GM23248 (cell line): ENCODE measurements at regions not wholly inside any gene's neighbourhood (a gene's known extent, or its start where the extent isn't known, plus 50 kb on each side); places are given as distances from the start of the nearest gene placed in this dataset.
A peak's percentile ranks its signal among the peaks of the same experiment; 100 is the strongest.

Experiments used
- DNase-seq: peaks from one replicate; pipeline ENCODE4 v3.0.0-alpha.2; 2015
- H2AFZ ChIP-seq: fragments of 200-600 bp; sonication (generic); 2 replicates; pipeline ENCODE4 v1.6.1; 2016; ENCODE audit warnings: antibody characterized with exemption
- H3F3A ChIP-seq: fragments of 200-600 bp; sonication (generic); 2 replicates; pipeline ENCODE4 v1.6.1; 2016; ENCODE audit warnings: mild to moderate bottlenecking, antibody characterized with exemption, mixed run types; ENCODE audit not compliant: insufficient read depth
- H3K27ac ChIP-seq: fragments of 200-600 bp; sonication (generic); 2 replicates; pipeline ENCODE4 v1.5.1; 2016; ENCODE audit warnings: mild to moderate bottlenecking
- H3K27me3 ChIP-seq: fragments of 200-600 bp; sonication (generic); replicated peaks from 2 replicates; pipeline ENCODE4 v1.6.1; 2016; ENCODE audit warnings: mild to moderate bottlenecking; ENCODE audit not compliant: insufficient read depth
- H3K36me3 ChIP-seq: fragments of 200-600 bp; sonication (generic); 2 replicates; pipeline ENCODE4 v1.6.1; 2016; ENCODE audit warnings: low read depth, mild to moderate bottlenecking
- H3K4me1 ChIP-seq: fragments of 200-600 bp; sonication (generic); 2 replicates; pipeline ENCODE4 v1.6.1; 2016; ENCODE audit warnings: mild to moderate bottlenecking; ENCODE audit not compliant: insufficient read depth
- H3K4me2 ChIP-seq: fragments of 200-600 bp; sonication (generic); one replicate; pipeline ENCODE4 v1.6.1; 2016; ENCODE audit warnings: mild to moderate bottlenecking; ENCODE audit not compliant: unreplicated experiment
- H3K4me3 ChIP-seq: fragments of 200-600 bp; sonication (generic); 2 replicates; pipeline ENCODE4 v1.5.1; 2016; ENCODE audit warnings: mild to moderate bottlenecking
- H3K79me2 ChIP-seq: fragments of 200-600 bp; sonication (generic); 2 replicates; pipeline ENCODE4 v1.6.1; 2016; ENCODE audit warnings: mild to moderate bottlenecking; ENCODE audit not compliant: insufficient read depth
- H3K9ac ChIP-seq: fragments of 200-600 bp; sonication (generic); 2 replicates; pipeline ENCODE4 v1.6.1; 2016; ENCODE audit warnings: mild to moderate bottlenecking
- H3K9me2 ChIP-seq: fragments of 200-600 bp; sonication (generic); 2 replicates; pipeline ENCODE4 v1.6.1; 2016; ENCODE audit warnings: mixed run types, mild to moderate bottlenecking, moderate library complexity; ENCODE audit not compliant: insufficient read depth
- H3K9me3 ChIP-seq: fragments of 200-600 bp; sonication (generic); one replicate; pipeline ENCODE4 v1.6.1; 2017; ENCODE audit warnings: low read depth
- H4K20me1 ChIP-seq: fragments of 200-600 bp; sonication (generic); 2 replicates; pipeline ENCODE4 v1.6.0; 2016; ENCODE audit not compliant: insufficient read depth
- EZH2 ChIP-seq: fragments of 200-600 bp; sonication (generic); IDR thresholded peaks from 2 replicates; pipeline ENCODE4 v1.6.1; 2018; ENCODE audit warnings: antibody characterized with exemption, mild to moderate bottlenecking; ENCODE audit not compliant: insufficient read depth, poor library complexity, severe bottlenecking
- EZH2phosphoT487 ChIP-seq: fragments of 200-600 bp; sonication (generic); IDR thresholded peaks from 2 replicates; pipeline ENCODE4 v1.6.1; 2018; ENCODE audit warnings: antibody characterized with exemption, moderate library complexity, mild to moderate bottlenecking, low read depth; ENCODE audit not compliant: insufficient read depth
- WGBS, 2 experiments: methylation state at CpG; one replicate each; pipeline ENCODE4 v1.1.6; 2015 to 2017; ENCODE audit warnings: low lambda C conversion rate in 2 of 2, low coverage in 1 of 2; ENCODE audit errors: missing lambda C conversion rate in 2 of 2; 5-methylcytosine and 5-hydroxymethylcytosine counted together
- in situ Hi-C: fragments of 300-500 bp; cut with MboI; formaldehyde crosslinking; loops from 2 replicates; pipeline ENCODE4 v1.15.0; 2020

DNA sequence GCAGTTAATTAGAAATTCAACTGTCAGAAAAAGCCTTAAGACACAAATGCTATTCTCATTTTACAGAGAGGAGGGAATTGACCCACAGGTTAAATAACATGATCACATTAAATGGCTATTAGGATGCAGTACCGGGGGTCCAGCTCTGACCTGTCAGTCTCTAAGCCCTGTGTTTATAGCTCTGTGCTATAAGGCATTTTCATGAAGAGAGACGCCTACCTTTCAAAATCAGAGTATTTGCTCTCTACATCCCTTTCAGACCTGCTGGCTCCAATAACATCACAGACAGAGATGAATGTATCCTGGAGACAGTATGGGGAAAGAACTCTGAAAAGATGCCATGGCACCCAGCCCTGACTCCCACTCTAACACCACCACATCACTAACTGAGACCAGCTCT lies 189.9 kb upstream of the PRSS58 start:
- no peaks in the 10 kb centered on the region for H3K36me3 ChIP-seq
- no peaks in the 10 kb centered on the region for H3F3A ChIP-seq
- H3K79me2 ChIP-seq, result no peaks in the 10 kb centered on the region
- 0 out of 2 replicates have a peak, but pooled peaks cover 4% of the 10 kb centered on the region for H3K27me3 ChIP-seq
- no peak for DNase-seq
- no peak overlapping the region for H3K4me3 ChIP-seq
- in situ Hi-C loops, result no loop called here
- TF ChIP-seq EZH2phosphoT487, result no peak
- TF ChIP-seq EZH2, result no peak
- H3K9me2 ChIP-seq, result no peaks in the 10 kb centered on the region
- H3K9ac ChIP-seq, result no peak overlapping the region
- H3K27ac ChIP-seq, result no peak overlapping the region
- H3K4me2 ChIP-seq, result no peak overlapping the region
- 80 to 86% methylated on average over 2 of the region's 2 CpGs for WGBS, 2 experiments
- no peak overlapping the region for H2AFZ ChIP-seq
- H3K9me3 ChIP-seq, result no peaks in the 10 kb centered on the region
- no peaks in the 10 kb centered on the region for H4K20me1 ChIP-seq
- peaks cover 6% of the 10 kb centered on the region; the same call in 1 of the 2 replicates for H3K4me1 ChIP-seq

- Histone ChIP-seq H4K20me1 (no peaks in the 10 kb centered on the region), H3K4me3 (no peak overlapping the region), H3F3A (peaks cover 9% of the 10 kb centered on the region), H3K79me2 (no peaks in the 10 kb centered on the region), H3K9me3 (no peaks in the 10 kb centered on the region), H3K27me3 (0 out of 2 replicates have a peak, but pooled peaks cover 4% of the 10 kb centered on the region), H3K9me2 (no peaks in the 10 kb centered on the region), H3K36me3 (no peaks in the 10 kb centered on the region), H3K4me1 (peaks cover 17% of the 10 kb centered on the region), H3K9ac (no peak overlapping the region), H3K4me2 (no peak overlapping the region), H2AFZ (no peak overlapping the region), H3K27ac (no peak overlapping the region)
- DNase-seq, result no peak
- WGBS, 2 experiments, result 63 to 68% methylated on average over 7 of the region's 7 CpGs
- in situ Hi-C loops, result no loop called here
- no peak for TF ChIP-seq EZH2phosphoT487
- no peak for TF ChIP-seq EZH2
These were observed 187.3 kb upstream of the PRSS58 start for GRCh38 chr7:142445019-142445686.

DNA sequence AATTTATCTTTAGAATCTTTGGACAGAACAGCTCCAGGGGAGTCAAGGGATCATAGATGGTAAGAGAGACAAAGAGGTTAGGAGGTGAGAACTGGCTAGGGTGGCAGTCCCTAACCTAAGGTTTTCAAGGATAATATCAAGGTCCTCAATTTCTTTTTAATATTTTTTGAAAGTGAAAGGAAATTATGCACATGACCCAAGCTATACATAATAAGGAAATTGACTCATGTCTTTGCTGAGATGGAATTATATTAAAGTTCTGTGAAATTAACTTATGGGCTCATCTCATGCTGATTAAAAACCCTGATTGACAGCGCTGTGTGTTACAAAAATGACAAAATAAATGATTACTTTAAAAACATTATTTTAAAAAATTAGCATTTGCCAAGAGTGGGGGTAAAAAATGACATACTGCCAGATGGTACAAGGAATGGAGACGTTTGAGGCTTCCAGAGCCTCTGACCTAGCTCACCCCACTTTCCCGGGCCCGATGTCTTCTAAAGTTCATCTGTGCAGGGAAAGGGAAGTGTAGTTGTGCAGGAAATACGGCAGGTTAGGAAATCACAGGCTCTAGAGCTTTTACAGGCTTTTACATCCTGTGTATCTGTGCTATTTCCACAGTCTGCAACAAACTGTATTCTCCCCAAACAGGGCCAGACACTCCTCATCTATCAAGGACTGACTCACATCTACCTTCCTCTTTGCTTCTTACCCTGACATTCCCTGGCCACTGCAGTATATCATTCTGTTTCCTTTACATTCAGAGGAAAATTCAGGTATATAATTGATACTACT lies 185.6 kb upstream of the PRSS58 start:
- Histone ChIP-seq H3K9ac (no peak overlapping the region), H4K20me1 (no peaks in the 10 kb centered on the region), H3K4me3 (no peak overlapping the region), H3K36me3 (no peaks in the 10 kb centered on the region), H3K27ac (no peak overlapping the region), H3K4me2 (no peak overlapping the region), H3K27me3 (0 out of 2 replicates have a peak, but pooled peaks cover 4% of the 10 kb centered on the region), H3F3A (peaks cover 22% of the 10 kb centered on the region), H3K4me1 (peaks cover 27% of the 10 kb centered on the region), H3K79me2 (no peaks in the 10 kb centered on the region), H3K9me3 (no peaks in the 10 kb centered on the region), H2AFZ (0 out of 2 replicates have a peak overlapping the region, but pooled peaks have one; percentile 21), H3K9me2 (no peaks in the 10 kb centered on the region)
- in situ Hi-C loops, result no loop called here
- WGBS, 2 experiments, result 40 to 42% methylated on average over 5 of the region's 5 CpGs
- no peak for TF ChIP-seq EZH2
- TF ChIP-seq EZH2phosphoT487, result no peak
- DNase-seq, result no peak

DNA sequence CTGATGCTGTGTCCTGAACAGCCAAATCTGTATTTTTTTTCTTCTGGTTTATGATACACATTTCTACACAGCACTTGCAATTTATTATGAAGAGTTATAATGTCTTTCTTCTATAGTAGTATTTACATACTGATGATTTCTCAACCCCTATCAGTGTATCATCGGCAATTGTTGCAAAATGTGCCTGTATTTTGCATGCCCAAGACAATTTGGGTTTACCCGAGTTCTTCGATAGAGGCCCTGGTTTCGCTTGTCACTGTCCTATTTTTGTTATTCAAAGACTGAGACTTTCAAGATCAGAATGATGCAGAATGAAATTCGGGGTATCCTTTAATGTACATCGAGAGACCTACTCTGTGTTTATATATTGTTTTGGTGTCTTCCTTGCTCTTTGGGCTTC lies 184.5 kb upstream of the PRSS58 start:
- Histone ChIP-seq H3K4me2 (no peak overlapping the region), H3K9me3 (no peaks in the 10 kb centered on the region), H3K4me1 (peaks cover 28% of the 10 kb centered on the region), H3K9me2 (no peaks in the 10 kb centered on the region), H3K79me2 (no peaks in the 10 kb centered on the region), H4K20me1 (no peaks in the 10 kb centered on the region), H3K27me3 (no peaks in the 10 kb centered on the region), H3K4me3 (no peak overlapping the region), H3K27ac (no peak overlapping the region), H2AFZ (no peak overlapping the region), H3K36me3 (no peaks in the 10 kb centered on the region), H3K9ac (no peak overlapping the region), H3F3A (peaks cover 22% of the 10 kb centered on the region)
- in situ Hi-C loops, result no loop called here
- DNase-seq, result no peak
- TF ChIP-seq EZH2 (no peak), EZH2phosphoT487 (no peak)
- 98 to 99% methylated on average over 6 of the region's 6 CpGs for WGBS, 2 experiments
